ENCODE measurements at regions not wholly inside any gene's neighbourhood (a gene's known extent, or its start where the extent isn't known, plus 50 kb on each side); places are given as distances from the start of the nearest gene placed in this dataset.

- H3K36me3 ChIP-seq (ENCODE audit: control insufficient read depth, insufficient read depth, low read length) = no peaks in the 10 kb centered on the region
- H3K27me3 ChIP-seq (ENCODE audit: control insufficient read depth, insufficient read depth, low read length) = no peaks in the 10 kb centered on the region
- ChIA-PET POLR2A (no interaction called here), CTCF (no interaction called here)
- TF ChIP-seq, protein P1, sequence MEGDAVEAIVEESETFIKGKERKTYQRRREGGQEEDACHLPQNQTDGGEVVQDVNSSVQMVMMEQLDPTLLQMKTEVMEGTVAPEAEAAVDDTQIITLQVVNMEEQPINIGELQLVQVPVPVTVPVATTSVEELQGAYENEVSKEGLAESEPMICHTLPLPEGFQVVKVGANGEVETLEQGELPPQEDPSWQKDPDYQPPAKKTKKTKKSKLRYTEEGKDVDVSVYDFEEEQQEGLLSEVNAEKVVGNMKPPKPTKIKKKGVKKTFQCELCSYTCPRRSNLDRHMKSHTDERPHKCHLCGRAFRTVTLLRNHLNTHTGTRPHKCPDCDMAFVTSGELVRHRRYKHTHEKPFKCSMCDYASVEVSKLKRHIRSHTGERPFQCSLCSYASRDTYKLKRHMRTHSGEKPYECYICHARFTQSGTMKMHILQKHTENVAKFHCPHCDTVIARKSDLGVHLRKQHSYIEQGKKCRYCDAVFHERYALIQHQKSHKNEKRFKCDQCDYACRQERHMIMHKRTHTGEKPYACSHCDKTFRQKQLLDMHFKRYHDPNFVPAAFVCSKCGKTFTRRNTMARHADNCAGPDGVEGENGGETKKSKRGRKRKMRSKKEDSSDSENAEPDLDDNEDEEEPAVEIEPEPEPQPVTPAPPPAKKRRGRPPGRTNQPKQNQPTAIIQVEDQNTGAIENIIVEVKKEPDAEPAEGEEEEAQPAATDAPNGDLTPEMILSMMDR (IDR thresholded peaks at IDR 0.05; ENCODE audit: insufficient read depth, low read depth, low read length) = no peak
- no peak overlapping the region for H3K4me3 ChIP-seq (ENCODE audit: low read depth, low read length)
- no peak for DNase-seq (ENCODE audit: low read depth)
Observed at GRCh38 chr1:37146071-37146470, 111.8 kb upstream of the GRIK3 start.

DNA sequence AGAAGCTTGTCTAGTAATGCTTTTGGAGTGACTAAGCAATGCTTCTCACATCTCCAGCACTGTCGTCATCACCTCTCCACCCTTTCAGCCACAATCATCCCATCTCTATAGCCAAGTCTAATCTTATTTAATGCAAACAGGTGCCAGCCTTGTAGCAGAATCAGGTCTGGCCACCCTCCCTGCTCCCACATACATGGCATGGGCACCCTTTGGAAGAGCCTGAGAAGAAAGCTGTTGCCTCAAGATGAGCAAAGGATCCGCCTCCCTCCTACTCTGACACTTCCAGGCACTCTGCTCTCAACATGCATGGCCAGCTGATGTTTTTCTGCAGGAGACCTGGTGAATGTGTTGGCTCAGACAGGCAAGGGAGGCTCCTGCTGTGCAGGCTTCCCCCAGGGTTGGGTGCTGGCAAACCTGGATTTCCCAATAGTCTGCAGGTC, 113.1 kb upstream of the GRIK3 start:
- POLR2A ChIA-PET = no interaction called here

GRCh38 chr1:37147906-37148305, 113.6 kb upstream of the GRIK3 start:
- Histone ChIP-seq H3K36me3 (ENCODE audit: control insufficient read depth, insufficient read depth, low read length) (no peaks in the 10 kb centered on the region), H3K4me3 (ENCODE audit: low read depth, low read length) (no peak overlapping the region), H3K27me3 (ENCODE audit: control insufficient read depth, insufficient read depth, low read length) (no peaks in the 10 kb centered on the region)
- no peak for DNase-seq (ENCODE audit: low read depth)
- CTCF ChIA-PET = no interaction called here
- TF ChIP-seq, protein P1 (IDR thresholded peaks at IDR 0.05; ENCODE audit: insufficient read depth, low read depth, low read length) = no peak
- POLR2A ChIA-PET = no interaction called here

More for the DNA sequence above, 113.1 kb upstream of the GRIK3 start:
- DNase-seq (ENCODE audit: low read depth) = no peak
- CTCF ChIA-PET = no interaction called here
- Histone ChIP-seq H3K36me3 (ENCODE audit: control insufficient read depth, insufficient read depth, low read length) (no peaks in the 10 kb centered on the region), H3K4me3 (ENCODE audit: low read depth, low read length) (no peak overlapping the region), H3K27me3 (ENCODE audit: control insufficient read depth, insufficient read depth, low read length) (no peaks in the 10 kb centered on the region)
- TF ChIP-seq, protein P1 (IDR thresholded peaks at IDR 0.05; ENCODE audit: insufficient read depth, low read depth, low read length) = no peak

DNA sequence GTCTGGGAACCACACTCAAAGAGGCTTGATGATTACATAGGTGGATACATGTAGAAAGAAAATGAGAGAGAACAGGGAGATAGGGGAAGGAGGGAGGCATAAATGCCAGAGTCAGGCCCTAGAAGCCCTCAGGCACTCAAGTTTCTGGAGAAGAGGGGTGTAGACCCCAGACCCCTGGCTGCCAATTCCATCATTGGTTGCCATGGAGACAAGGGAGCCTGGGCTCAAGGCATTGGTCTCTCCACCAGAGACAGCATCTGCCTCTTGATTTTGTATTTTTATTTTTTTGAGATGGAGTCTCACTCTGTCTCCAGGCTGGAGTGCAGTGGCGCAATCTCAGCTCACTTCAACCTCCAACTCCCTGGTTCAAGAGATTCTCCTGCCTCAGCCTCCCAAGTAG, 114.3 kb upstream of the GRIK3 start:
- no peaks in the 10 kb centered on the region for H3K36me3 ChIP-seq (ENCODE audit: control insufficient read depth, insufficient read depth, low read length)
- no peaks in the 10 kb centered on the region for H3K27me3 ChIP-seq (ENCODE audit: control insufficient read depth, insufficient read depth, low read length)
- TF ChIP-seq, protein P1 (IDR thresholded peaks at IDR 0.05; ENCODE audit: insufficient read depth, low read depth, low read length) = no peak
- ChIA-PET POLR2A (no interaction called here), CTCF (no interaction called here)
- no peak overlapping the region for H3K4me3 ChIP-seq (ENCODE audit: low read depth, low read length)
- DNase-seq (ENCODE audit: low read depth) = no peak

- DNase-seq (ENCODE audit: low read depth) = no peak
- Histone ChIP-seq H3K36me3 (ENCODE audit: control insufficient read depth, insufficient read depth, low read length) (no peaks in the 10 kb centered on the region), H3K4me3 (ENCODE audit: low read depth, low read length) (no peak overlapping the region), H3K27me3 (ENCODE audit: control insufficient read depth, insufficient read depth, low read length) (no peaks in the 10 kb centered on the region)
- CTCF ChIA-PET = no interaction called here
- TF ChIP-seq, protein P1 (IDR thresholded peaks at IDR 0.05; ENCODE audit: insufficient read depth, low read depth, low read length) = no peak
- POLR2A ChIA-PET = no interaction called here
Observed at GRCh38 chr1:37149296-37149695, 115.0 kb upstream of the GRIK3 start.
